AG08396 (cell line): ENCODE measurements at regions not wholly inside any gene's neighbourhood (a gene's known extent, or its start where the extent isn't known, plus 50 kb on each side); places are given as distances from the start of the nearest gene placed in this dataset.

Experiments
- DNase-seq: peaks from one replicate; pipeline ENCODE4 v3.0.0; 2012; ENCODE audit warnings: low spot score, mixed read lengths

- DNase-seq = no peak
These were observed 80.4 kb downstream of the HSPH1 start for GRCh38 chr13:31081316-31081715.

- DNase-seq = no peak
These were observed 86.9 kb downstream of the HSPH1 start for GRCh38 chr13:31074756-31075155.

GRCh38 chr13:31073859-31074718 lies 87.6 kb downstream of the HSPH1 start:
- DNase-seq = no peak

GRCh38 chr13:31072041-31072440 lies 89.7 kb downstream of the HSPH1 start:
- peak; percentile 22 for DNase-seq

GRCh38 chr13:31069808-31070534 lies 91.7 kb downstream of the HSPH1 start:
- no peak for DNase-seq

- DNase-seq = no peak
These were observed 93.6 kb downstream of the HSPH1 start for GRCh38 chr13:31068119-31068423.

- DNase-seq = peak; percentile 38
These were observed 94.1 kb downstream of the HSPH1 start for GRCh38 chr13:31067416-31068118.

GRCh38 chr13:31064636-31065035 lies 97.1 kb downstream of the HSPH1 start:
- no peak for DNase-seq

- DNase-seq = no peak
These were observed 97.9 kb downstream of the HSPH1 start for GRCh38 chr13:31063772-31064171.

- no peak for DNase-seq
These were observed 101.0 kb downstream of the HSPH1 start for GRCh38 chr13:31060655-31061054.

GRCh38 chr13:31060220-31060619 lies 101.5 kb downstream of the HSPH1 start:
- no peak for DNase-seq

- no peak for DNase-seq
These were observed 104.2 kb downstream of the HSPH1 start for GRCh38 chr13:31057403-31058033.

GRCh38 chr13:31056644-31057271 lies 104.9 kb downstream of the HSPH1 start:
- no peak for DNase-seq

GRCh38 chr13:31055589-31055988 lies 106.1 kb downstream of the HSPH1 start:
- no peak for DNase-seq

GRCh38 chr13:31054632-31055031 lies 107.1 kb downstream of the HSPH1 start:
- no peak for DNase-seq

GRCh38 chr13:31053896-31054295 lies 107.8 kb downstream of the HSPH1 start:
- no peak for DNase-seq

- no peak for DNase-seq
These were observed 108.6 kb downstream of the HSPH1 start for GRCh38 chr13:31053091-31053490.

- no peak for DNase-seq
These were observed 109.2 kb downstream of the HSPH1 start for GRCh38 chr13:31052478-31052877.

GRCh38 chr13:31051999-31052398 lies 109.7 kb downstream of the HSPH1 start:
- DNase-seq = no peak

- no peak for DNase-seq
These were observed 111.0 kb downstream of the HSPH1 start for GRCh38 chr13:31050486-31051400.

- no peak for DNase-seq
These were observed 111.9 kb downstream of the HSPH1 start for GRCh38 chr13:31049833-31050232.
